GM12874 (cell line): ENCODE measurements at regions not wholly inside any gene's neighbourhood (a gene's known extent, or its start where the extent isn't known, plus 50 kb on each side); places are given as distances from the start of the nearest gene placed in this dataset.

Source experiments
- TF ChIP-seq, protein P1 (sequence below): IDR thresholded peaks from 2 replicates; pipeline ENCODE4 v1.5.1; 2011; ENCODE audit warnings: low read depth, mild to moderate bottlenecking, control low read depth, low read length, moderate library complexity; ENCODE audit not compliant: insufficient read depth

DNA sequence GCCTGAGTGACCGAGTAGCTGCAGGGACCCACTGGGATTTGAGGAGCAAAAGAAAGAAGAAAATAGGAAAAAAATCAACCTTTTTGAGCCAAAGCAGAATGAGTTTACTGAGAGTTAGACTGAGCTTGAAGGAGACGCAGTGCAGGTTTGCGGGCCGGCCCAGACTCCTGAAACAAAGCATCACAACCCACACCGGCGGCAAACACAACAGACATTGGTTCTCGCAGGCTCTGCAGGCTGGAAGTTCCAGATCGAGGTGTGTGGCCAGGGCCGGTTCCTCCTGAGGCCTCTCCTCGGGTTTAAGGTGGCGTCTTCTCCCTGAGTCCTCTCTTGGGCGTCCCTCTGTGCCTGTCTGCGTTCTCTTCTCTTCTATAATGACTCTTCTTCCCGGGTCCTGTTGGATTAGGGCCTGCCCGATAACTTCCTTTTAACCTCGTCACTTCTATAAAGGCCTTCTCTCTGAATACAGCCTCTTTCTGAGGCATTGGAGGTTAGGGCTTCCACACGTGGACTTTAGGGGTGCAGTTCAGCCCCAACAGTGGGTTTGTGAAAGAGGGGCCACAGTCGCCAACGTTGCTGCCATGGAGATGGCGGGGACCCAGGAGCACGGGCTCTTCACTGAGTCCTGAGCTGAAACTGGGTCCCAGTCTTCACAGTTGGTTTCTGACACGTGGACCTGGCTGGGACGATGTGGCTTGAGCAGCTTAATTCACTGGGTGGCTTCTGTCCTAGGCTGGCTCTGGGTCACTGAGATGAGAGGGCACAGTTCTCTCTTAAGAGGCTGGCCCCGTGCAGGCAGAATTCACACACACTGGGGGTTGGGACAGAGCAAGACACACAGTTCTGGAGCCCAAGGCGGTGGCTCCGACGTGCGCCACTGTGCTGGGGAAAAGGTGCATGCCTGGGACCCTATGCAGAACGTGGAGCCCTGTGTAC is 1047.7 kb downstream of the BRD1 start:
- TF ChIP-seq, protein P1, sequence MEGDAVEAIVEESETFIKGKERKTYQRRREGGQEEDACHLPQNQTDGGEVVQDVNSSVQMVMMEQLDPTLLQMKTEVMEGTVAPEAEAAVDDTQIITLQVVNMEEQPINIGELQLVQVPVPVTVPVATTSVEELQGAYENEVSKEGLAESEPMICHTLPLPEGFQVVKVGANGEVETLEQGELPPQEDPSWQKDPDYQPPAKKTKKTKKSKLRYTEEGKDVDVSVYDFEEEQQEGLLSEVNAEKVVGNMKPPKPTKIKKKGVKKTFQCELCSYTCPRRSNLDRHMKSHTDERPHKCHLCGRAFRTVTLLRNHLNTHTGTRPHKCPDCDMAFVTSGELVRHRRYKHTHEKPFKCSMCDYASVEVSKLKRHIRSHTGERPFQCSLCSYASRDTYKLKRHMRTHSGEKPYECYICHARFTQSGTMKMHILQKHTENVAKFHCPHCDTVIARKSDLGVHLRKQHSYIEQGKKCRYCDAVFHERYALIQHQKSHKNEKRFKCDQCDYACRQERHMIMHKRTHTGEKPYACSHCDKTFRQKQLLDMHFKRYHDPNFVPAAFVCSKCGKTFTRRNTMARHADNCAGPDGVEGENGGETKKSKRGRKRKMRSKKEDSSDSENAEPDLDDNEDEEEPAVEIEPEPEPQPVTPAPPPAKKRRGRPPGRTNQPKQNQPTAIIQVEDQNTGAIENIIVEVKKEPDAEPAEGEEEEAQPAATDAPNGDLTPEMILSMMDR, result no peak

DNA sequence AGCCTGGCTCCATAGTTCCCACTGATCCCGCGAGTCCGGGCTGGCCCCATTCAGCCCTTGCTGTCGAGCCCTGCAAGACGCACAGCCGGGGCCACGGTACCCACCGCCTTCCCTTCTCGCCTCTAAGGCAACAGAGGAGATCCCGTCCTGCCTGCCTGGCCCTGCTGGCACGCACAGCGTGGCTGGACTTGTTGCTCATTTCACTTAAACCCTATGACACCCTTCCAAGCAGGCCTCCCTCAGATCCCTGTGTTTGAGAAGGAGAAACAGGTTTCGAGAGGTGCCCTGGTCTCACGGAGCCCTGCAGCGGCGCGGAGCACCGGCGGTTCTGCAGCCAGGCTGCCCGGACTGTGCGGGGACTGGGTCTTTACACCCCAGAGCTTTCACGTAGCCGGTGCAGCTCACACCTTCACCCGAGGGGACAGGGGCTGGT is 1048.4 kb downstream of the BRD1 start:
- TF ChIP-seq, protein P1, result no peak

DNA sequence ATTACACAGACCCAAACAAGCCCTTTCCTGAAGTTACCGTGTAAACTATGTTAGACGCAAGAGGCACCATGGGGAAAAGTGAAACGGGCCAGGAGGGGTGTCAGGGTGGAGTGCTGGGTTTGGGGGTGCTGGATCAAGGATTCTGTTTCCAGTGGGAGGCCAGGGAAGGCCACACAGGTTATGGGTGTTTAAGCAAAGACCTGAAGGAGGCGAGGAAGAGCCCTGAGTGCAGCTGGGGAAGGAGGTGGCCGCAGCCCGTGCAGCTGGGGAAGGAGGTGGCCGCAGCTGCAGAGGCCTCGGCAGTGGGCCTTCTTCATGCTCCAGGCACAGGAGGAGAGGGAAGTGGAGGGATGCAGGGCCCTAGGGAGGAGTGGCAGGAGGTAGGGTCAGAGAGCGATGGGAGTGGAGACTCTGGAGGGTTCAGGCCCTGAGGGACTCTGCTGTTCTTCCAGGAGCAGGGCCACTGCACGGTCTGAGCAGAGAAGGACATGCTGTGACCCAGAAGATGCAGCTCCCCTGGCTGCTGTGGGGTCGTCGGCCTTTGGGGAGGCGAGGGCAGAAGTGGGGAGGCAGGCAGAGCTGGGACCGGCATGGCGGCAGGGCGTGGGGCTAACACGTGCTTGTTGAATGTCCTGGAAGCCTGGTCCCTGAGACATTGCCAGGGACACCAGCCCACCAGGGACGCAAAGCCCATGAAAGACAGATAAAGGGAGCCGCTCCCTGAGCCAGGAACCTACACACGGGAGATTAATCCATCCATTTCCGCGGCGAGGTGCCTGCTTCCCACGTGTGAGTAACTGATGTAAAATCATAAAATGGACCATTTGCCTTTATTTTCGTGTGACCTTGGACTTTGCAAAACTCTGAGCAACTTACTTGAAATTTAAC is 1049.1 kb downstream of the BRD1 start:
- TF ChIP-seq, protein P1, result no peak

DNA sequence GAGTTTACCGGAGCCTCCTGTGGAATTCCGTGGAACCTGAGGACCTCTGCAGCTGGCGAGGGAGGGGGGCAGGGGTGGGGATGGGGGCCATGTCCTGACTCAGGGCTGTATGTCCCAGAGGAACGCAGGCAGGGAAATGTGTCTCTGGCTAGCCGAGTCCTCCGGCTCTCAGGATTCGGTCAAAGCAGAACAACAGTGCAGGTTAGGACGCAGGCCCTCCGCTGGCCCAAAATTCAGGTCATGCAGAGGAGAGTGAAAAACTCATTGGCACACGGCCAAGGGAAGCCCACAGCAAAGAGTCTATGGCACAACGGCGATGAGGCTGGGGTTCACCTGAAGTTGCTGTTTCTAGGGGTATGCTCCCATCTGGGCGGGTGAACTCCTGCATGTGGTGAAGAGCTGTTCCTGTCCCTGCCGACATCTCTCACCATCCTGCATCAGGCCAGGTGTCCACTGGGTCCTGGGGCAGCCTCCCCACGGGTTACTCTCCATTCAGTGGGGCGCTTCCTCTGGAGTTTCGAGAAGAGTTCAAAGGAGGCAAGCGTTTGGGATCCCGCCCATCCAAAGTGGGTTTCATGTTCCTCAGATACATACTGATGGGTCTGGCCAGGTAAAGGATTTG is 1055.3 kb downstream of the BRD1 start:
- TF ChIP-seq, protein P1, result no peak

DNA sequence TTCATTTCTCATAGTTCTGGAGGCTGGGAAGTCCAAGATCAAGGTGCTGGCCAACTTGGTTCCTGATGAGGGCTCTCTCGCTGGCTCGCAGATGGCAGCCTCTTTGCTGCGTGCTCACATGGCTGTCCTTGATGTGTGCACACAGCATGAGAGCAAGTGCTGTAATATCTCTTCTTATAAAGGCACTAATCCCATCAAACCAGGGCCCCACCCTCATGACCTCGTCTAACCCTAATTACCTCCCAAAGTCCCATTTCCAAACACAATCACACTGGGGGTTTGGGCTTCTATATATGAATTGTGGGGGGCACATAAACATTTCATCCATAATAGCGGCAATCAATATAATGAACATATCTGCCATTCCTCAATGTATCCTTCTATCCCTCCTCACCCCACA is 1062.1 kb downstream of the BRD1 start:
- TF ChIP-seq, protein P1, result no peak

DNA sequence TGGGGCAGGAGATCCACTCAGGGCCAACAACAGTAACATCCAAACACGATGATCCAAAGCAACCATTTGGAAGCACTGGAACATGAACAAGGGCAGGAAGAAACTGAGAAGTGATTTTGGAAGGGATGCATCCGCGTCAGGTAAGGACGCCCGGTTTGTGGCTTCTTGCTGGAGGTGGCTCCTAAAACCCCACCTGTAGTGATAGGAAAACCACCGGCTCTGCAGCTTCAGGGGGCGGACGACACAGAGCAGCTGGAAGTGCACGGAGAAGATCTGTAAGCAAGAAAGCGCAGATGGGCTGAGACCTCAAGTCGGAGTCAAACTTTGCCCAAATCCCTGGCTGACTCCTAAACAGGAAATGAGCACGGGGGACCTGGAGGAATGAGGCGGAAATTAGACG is 1066.1 kb downstream of the BRD1 start:
- TF ChIP-seq, protein P1, result no peak
